Common myeloid progenitor, CD34-positive (primary cell): ENCODE measurements at regions not wholly inside any gene's neighbourhood (a gene's known extent, or its start where the extent isn't known, plus 50 kb on each side); places are given as distances from the start of the nearest gene placed in this dataset.
"Not testable (repeated sequence)": the region's sequence is repeated elsewhere in the genome, so short reads cannot be mapped to it uniquely, and the experiment has no call there.

Experiments used
- CTCF ChIA-PET: fragments of 350-600 bp; sonication (Branson Sonifier 250); formaldehyde crosslinking; loops from one replicate; lab custom pipeline; 2021; ENCODE audit warnings: antibody characterized with exemption; lab: Charles Lee
- POLR2A ChIA-PET: fragments of 350-600 bp; sonication (Branson Sonifier 250); formaldehyde crosslinking; loops from one replicate; lab custom pipeline; 2021; ENCODE audit warnings: antibody characterized with exemption; lab: Charles Lee
- DNase-seq, 3 donors: peaks; one replicate each; pipeline versions ENCODE4 v3.0.0 to v3.0.0-alpha.2; 2013
- H3K27ac ChIP-seq, 2 experiments: 1 replicate in 1 of 2; 2 replicates in 1 of 2; pipeline ENCODE4 v1.7.0; 2013; ENCODE audit warnings: inconsistent platforms in 2 of 2, low read length in 2 of 2, mild to moderate bottlenecking in 2 of 2, low read depth in 1 of 2, moderate library complexity in 1 of 2; ENCODE audit not compliant: severe bottlenecking in 2 of 2, insufficient read depth in 1 of 2, poor library complexity in 1 of 2
- H3K27me3 ChIP-seq, 5 experiments: replicated peaks in 2 of 5; 1 replicate in 3 of 5; 2 replicates in 2 of 5; pipeline versions ENCODE4 v1.6.1 to v1.7.0; 2013; ENCODE audit warnings: low read length in 4 of 5, mild to moderate bottlenecking in 2 of 5, moderate library complexity in 2 of 5, inconsistent platforms in 1 of 5; ENCODE audit not compliant: insufficient read depth in 5 of 5, control insufficient read depth in 4 of 5
- H3K36me3 ChIP-seq, 4 experiments: 1 replicate in 2 of 4; 2 replicates in 2 of 4; pipeline versions ENCODE4 v1.6.1 to v1.7.0; 2013; ENCODE audit warnings: low read length in 3 of 4, control low read depth in 1 of 4, mild to moderate bottlenecking in 1 of 4; ENCODE audit not compliant: control insufficient read depth in 4 of 4, insufficient read depth in 4 of 4
- H3K4me1 ChIP-seq, 4 experiments: 1 replicate in 3 of 4; 2 replicates in 1 of 4; pipeline versions ENCODE4 v1.6.1 to v1.7.1; 2013; ENCODE audit warnings: low read length in 3 of 4, mild to moderate bottlenecking in 3 of 4, control low read depth in 1 of 4, inconsistent platforms in 1 of 4, moderate library complexity in 1 of 4; ENCODE audit not compliant: control insufficient read depth in 4 of 4, insufficient read depth in 4 of 4; ENCODE audit errors: control extremely low read depth in 1 of 4
- H3K4me3 ChIP-seq, 7 experiments: 1 replicate in 4 of 7; 2 replicates in 3 of 7; pipeline versions ENCODE4 v1.5.1 to v1.7.0; 2013; ENCODE audit warnings: mild to moderate bottlenecking in 7 of 7, low read length in 6 of 7, moderate library complexity in 6 of 7, inconsistent platforms in 2 of 7, low read depth in 2 of 7, control low read depth in 1 of 7; ENCODE audit not compliant: insufficient read depth in 4 of 7, control insufficient read depth in 1 of 7; ENCODE audit errors: extremely low read depth in 1 of 7
- H3K9me3 ChIP-seq, 5 experiments: 1 replicate in 4 of 5; 2 replicates in 1 of 5; pipeline versions ENCODE4 v1.6.1 to v1.7.1; 2013; ENCODE audit warnings: low read length in 4 of 5, mild to moderate bottlenecking in 2 of 5, inconsistent platforms in 1 of 5, low read depth in 1 of 5, moderate library complexity in 1 of 5; ENCODE audit not compliant: control insufficient read depth in 4 of 5, insufficient read depth in 2 of 5; ENCODE audit errors: control extremely low read depth in 1 of 5
- WGBS: methylation state at CpG from one replicate; pipeline ENCODE4 v1.1.5; 2013; ENCODE audit not compliant: insufficient coverage; 5-methylcytosine and 5-hydroxymethylcytosine counted together

DNA sequence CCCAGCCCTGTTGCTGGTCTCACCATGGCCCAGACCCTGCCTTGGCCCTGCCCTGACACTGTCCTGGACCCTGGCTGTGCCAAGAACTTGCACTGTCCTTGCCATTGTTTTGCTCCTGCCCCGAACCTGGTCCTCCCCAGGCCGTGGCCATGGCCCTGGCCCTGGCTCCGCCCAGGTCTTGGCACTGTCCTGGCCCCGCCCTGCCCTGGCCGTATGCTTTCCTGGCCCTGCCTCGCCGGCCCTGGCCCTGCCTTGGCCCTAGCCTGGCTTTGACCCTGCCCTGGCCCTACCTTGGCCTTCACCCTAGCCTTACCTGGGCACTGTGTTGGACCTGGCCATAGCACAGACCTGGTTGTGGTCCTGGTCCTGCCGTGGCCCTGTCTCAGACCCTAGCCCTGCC, 1558.9 kb downstream of the RPIA start:
- H3K36me3 ChIP-seq, H3K4me3 ChIP-seq, H3K4me1 ChIP-seq, CTCF ChIA-PET, H3K27ac ChIP-seq, H3K27me3 ChIP-seq, POLR2A ChIA-PET, DNase-seq, H3K9me3 ChIP-seq: not testable (repeated sequence)
- 100% methylated on average over 2 of the region's 8 CpGs for WGBS

DNA sequence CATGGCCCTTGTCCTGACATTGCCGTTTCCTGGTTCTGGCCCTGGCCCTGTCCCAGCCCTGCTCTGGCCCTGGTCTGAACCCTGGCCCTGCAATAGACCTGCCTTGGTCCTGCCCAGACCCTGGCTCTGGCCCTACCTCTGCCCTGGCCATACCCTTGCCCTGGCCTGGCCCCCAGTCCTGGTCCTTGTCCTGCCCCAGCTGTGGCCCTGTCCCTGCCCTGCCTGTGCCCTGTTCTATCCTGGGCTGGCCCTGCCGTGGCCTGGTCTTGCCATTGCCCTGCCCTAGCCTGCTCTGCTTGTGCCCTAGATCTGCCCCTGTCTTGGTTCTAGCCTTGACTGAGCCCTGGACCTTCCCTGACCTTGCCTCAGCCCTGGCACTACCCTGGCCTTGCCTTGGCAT, 1560.1 kb downstream of the RPIA start:
- H3K4me3 ChIP-seq, H3K27me3 ChIP-seq, H3K36me3 ChIP-seq, H3K4me1 ChIP-seq, POLR2A ChIA-PET, DNase-seq, H3K9me3 ChIP-seq, CTCF ChIA-PET, H3K27ac ChIP-seq: not testable (repeated sequence)
- 92% methylated on average over 2 of the region's 2 CpGs for WGBS

DNA sequence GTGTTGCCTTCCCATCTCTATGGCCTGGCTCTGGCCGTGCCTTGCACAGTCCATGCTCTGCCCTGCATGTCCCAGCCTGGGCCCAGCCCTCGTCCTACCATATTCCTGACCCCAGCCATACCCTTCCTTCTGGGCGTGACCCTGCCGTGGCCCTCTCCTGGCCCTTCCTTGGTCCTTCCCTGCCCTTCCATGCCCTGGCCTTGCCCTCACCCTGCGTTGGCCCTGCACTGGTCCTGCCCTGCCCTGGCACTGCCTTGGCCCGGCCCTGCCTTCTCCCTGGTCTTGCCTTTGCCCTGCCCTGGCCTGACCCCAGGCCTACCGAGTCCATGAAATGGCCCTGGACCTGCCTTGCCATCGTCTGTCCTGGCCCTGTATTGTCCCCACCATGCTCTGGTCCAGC, 1561.8 kb downstream of the RPIA start:
- H3K4me1 ChIP-seq, H3K9me3 ChIP-seq, H3K27ac ChIP-seq, CTCF ChIA-PET, H3K36me3 ChIP-seq, DNase-seq, H3K27me3 ChIP-seq, POLR2A ChIA-PET, H3K4me3 ChIP-seq: not testable (repeated sequence)
- 97% methylated on average over 7 of the region's 8 CpGs for WGBS

DNA sequence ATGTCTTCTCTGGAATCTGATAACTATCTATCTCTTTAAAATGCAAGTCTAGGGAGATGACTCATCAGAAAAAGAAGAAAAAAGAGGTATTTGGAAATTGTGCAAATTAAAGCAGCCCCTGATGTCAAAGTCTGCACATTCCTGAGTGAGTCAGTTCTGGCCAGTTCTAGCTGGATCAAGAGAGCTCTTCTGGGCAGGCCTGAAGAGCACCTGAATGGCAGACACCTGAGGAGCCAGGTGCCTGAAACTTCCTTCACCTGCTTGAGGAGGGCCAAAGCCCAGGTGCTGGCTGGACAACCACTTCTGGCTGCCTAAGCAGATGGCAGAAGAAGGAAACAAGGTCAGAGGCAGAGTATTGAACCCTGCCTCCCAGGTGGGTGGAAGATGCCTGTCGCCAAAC, 1575.4 kb downstream of the RPIA start:
- DNase-seq, H3K36me3 ChIP-seq, H3K4me1 ChIP-seq, H3K9me3 ChIP-seq, POLR2A ChIA-PET, H3K27ac ChIP-seq, CTCF ChIA-PET, H3K27me3 ChIP-seq, H3K4me3 ChIP-seq: not testable (repeated sequence)
- WGBS, result no CpG with 5 or more reads among the region's 1 CpG

DNA sequence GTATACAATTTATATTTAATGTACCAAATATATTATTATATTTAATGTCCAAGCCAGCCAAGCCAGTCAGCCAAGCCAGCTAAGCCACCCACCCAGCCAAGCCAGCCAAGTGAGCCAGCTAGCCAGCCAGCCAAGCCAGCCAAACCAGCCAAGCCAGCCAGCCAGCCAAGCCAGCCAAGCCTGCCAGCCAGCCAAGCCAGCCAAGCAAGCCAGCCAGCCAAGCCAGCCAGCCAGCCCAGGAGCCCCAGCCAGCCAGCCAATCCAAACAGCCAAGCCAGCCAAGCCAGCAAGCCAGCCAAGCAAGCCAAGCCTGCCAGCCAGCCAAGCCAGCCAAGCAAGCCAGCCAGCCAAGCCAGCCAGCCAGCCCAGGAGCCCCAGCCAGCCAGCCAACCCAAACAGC, 1596.3 kb downstream of the RPIA start:
- H3K4me1 ChIP-seq, H3K4me3 ChIP-seq, CTCF ChIA-PET, DNase-seq, H3K9me3 ChIP-seq, POLR2A ChIA-PET, H3K36me3 ChIP-seq, H3K27me3 ChIP-seq, H3K27ac ChIP-seq: not testable (repeated sequence)

DNA sequence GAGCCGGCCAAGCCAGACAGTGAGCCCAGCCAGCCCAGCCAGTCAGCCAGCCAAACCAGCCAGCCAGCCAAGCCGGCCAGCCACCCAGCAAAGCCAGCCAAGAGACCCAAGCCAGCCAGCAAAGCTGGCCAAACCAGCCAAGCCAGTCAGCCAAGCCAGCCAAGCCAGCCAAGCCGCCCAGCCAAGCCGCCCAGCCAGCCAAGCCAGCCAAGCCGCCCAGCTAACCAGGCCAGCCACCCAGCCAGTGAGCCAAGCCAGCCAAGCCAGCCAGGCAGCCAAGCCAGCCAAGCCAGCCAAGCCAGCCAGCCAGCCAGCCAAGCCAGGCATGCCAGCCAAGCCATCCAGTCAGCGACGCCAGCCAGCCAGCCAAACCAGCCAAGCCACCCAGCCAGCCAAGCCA, 1596.9 kb downstream of the RPIA start:
- H3K4me1 ChIP-seq, H3K4me3 ChIP-seq, POLR2A ChIA-PET, H3K36me3 ChIP-seq, H3K27ac ChIP-seq, CTCF ChIA-PET, H3K27me3 ChIP-seq, H3K9me3 ChIP-seq, DNase-seq: not testable (repeated sequence)
- 98% methylated on average over 4 of the region's 7 CpGs for WGBS

DNA sequence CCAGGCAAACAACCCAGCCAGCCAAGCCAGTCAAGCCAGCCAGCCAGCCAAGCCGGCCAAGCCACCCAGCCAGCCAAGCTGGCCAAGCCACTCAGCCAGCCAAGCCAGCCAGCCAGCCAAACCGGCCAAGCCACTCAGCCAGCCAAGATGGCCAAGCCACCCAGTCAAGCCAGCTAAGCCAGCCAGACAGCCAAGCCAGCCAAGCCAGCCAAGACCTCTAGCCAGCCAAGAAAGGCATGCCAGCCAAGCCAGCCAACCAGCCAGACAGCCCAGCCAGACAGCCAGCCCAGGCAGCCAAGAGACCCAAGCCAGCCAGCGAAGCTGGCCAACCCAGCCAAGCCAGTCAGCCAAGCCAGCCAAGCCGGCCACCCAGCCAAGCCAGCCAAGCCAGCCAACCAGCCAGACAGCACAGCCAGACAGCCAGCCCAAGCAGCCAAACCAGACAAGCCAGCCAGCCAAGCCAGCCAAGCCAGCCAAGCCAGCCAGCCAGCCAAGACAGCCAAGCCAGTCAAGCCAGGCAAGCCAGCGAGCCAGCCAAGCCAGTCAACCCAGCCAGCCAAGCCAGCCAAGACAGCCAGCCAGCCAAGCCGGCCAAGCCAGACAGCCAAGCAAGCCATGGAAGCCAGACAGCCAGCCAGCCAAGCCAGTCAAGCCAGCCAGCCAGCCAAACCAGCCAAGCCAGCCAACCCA, 1598.0 kb downstream of the RPIA start:
- H3K27me3 ChIP-seq, POLR2A ChIA-PET, CTCF ChIA-PET, H3K4me3 ChIP-seq, H3K36me3 ChIP-seq, DNase-seq, H3K27ac ChIP-seq, H3K4me1 ChIP-seq, H3K9me3 ChIP-seq: not testable (repeated sequence)
- no CpG with 5 or more reads among the region's 6 CpGs for WGBS
